Right lobe of liver (tissue), 6 donors: ENCODE measurements at regions not wholly inside any gene's neighbourhood (a gene's known extent, or its start where the extent isn't known, plus 50 kb on each side); places are given as distances from the start of the nearest gene placed in this dataset.

ENCODE experiments used
- ATAC-seq, 4 donors: fragments of 200-7000 bp; cut with Tn5 transposase; one replicate each; pipeline ENCODE4 v1.9.1; 2020; ENCODE audit warnings: mild to moderate bottlenecking in 4 of 4, moderate library complexity in 4 of 4
- DNase-seq, 3 donors: peaks; one replicate each; pipeline ENCODE4 v3.0.0-alpha.2; 2020
- H3K27ac ChIP-seq, 3 donors: fragments of 200-600 bp; one replicate each; pipeline ENCODE4 v1.8.0; 2022
- H3K27me3 ChIP-seq, 2 donors: fragments of 200-600 bp; one replicate each; pipeline ENCODE4 v1.8.0; 2022
- H3K36me3 ChIP-seq, 4 donors: fragments of 200-600 bp; sonication (generic) in 1 of 4; one replicate each; pipeline versions ENCODE4 v1.5.1 to v1.8.0; 2017 to 2022; ENCODE audit warnings: control low read depth in 1 of 4
- H3K4me1 ChIP-seq, 4 donors: fragments of 200-600 bp; sonication (generic) in 1 of 4; one replicate each; pipeline versions ENCODE4 v1.5.1 to v1.8.0; 2017 to 2022; ENCODE audit warnings: control low read depth in 1 of 4
- H3K4me3 ChIP-seq, 3 donors: fragments of 200-600 bp; one replicate each; pipeline ENCODE4 v1.8.0; 2022
- H3K9me3 ChIP-seq, 4 donors: fragments of 200-600 bp; sonication (generic) in 1 of 4; one replicate each; pipeline versions ENCODE4 v1.5.1 to v1.8.0; 2017 to 2022; ENCODE audit warnings: control low read depth in 1 of 4
- CTCF ChIP-seq, 4 donors: fragments of 200-600 bp in 3 of 4; fragments of 450-650 bp in 1 of 4; IDR thresholded peaks; one replicate each; pipeline versions ENCODE4 v1.5.1 to v1.8.0; 2016 to 2022; ENCODE audit warnings: antibody characterized with exemption in 4 of 4, mild to moderate bottlenecking in 2 of 4
- POLR2A ChIP-seq: fragments of 450-650 bp; IDR thresholded peaks from one replicate; pipeline ENCODE4 v1.6.1; 2017; ENCODE audit warnings: antibody characterized with exemption, mild to moderate bottlenecking
- WGBS: methylation state at CpG from one replicate; pipeline ENCODE4 v1.1.6; 2018; ENCODE audit warnings: low coverage, low lambda C conversion rate; ENCODE audit not compliant: insufficient coverage; ENCODE audit errors: missing lambda C conversion rate; 5-methylcytosine and 5-hydroxymethylcytosine counted together
- intact Hi-C, 2 donors: fragments of 100-400 bp; cut with DNase I; formaldehyde crosslinking; loops; one replicate each; pipeline versions ENCODE4 v1.11.2 to v1.14.1; 2022
- donor health status: DM: no; HTN: yes; CAD: no.
- donor health status: DM: no; HTN: no; CAD: no.
- donor health status: DM: no; HTN: no; CAD: no.
- donor health status: DM: no; HTN: yes; CAD: no.
- donor health status: DM: no; HTN: yes; CAD: no.

DNA sequence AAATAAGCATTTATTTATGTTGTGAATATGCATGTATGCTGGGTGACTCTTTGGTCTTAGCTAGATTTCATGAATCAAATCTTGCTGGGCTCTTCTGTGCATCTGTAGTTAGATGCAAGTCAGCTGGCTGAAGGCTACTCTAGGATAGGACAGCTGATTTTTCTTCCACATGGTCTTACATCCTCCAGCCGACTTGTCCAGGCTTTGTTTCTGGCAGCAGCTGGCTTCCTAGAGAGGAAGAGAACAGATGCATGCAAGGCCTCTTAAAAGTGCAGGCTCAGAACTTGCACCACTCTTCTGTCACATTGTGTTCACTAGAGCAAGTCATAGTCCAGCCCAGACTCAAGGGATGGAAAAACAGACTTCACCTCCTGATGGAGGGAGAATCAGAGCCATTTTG is 435.4 kb upstream of the STXBP6 start:
- Histone ChIP-seq H3K9me3 (no peaks in the 10 kb centered on the region), H3K36me3 (no peaks in the 10 kb centered on the region), H3K4me3 (no peak overlapping the region), H3K27me3 (no peaks in the 10 kb centered on the region), H3K27ac (no peak overlapping the region), H3K4me1 (no peaks in the 10 kb centered on the region)
- DNase-seq (no peak), ATAC-seq (no peak)
- 17% methylated on average over 1 of the region's 1 CpG for WGBS
- intact Hi-C loops, result no loop called here
- TF ChIP-seq POLR2A (no peak), CTCF (IDR thresholded peaks at IDR 0.05) (no peak)

DNA sequence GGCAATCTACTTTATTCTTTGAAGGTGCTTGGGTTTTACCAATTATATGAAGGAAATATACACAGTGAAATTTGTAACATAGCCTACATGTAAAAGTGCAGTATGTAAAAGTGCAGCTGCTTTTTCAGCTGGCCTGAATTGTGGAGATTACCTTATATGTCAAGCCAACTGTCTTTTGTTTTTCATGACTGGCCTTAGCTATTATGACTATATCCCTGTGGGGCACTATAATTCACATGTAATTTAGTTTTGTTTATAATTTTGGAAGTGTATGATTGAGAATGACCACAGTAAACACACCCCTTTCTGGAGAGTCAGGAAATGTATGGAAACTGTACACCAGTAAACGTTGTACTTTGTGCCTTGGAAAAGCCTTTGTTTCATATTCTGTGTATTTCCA is 435.0 kb upstream of the STXBP6 start:
- Histone ChIP-seq H3K9me3 (no peaks in the 10 kb centered on the region), H3K36me3 (no peaks in the 10 kb centered on the region), H3K27ac (no peak overlapping the region), H3K27me3 (no peaks in the 10 kb centered on the region), H3K4me1 (no peaks in the 10 kb centered on the region), H3K4me3 (no peak overlapping the region)
- intact Hi-C loops, result no loop called here
- no peak for ATAC-seq
- 37% methylated on average over 1 of the region's 1 CpG for WGBS
- DNase-seq, result no peak
- TF ChIP-seq POLR2A (no peak), CTCF (IDR thresholded peaks at IDR 0.05) (no peak)

GRCh38 chr14:25484235-25484634 is 434.3 kb upstream of the STXBP6 start:
- intact Hi-C loops, result no loop called here
- Histone ChIP-seq H3K4me3 (no peak overlapping the region), H3K27me3 (no peaks in the 10 kb centered on the region), H3K4me1 (no peaks in the 10 kb centered on the region), H3K27ac (no peak overlapping the region), H3K36me3 (no peaks in the 10 kb centered on the region), H3K9me3 (no peaks in the 10 kb centered on the region)
- DNase-seq, result no peak
- no peak for ATAC-seq
- TF ChIP-seq CTCF (IDR thresholded peaks at IDR 0.05), result no peak
- no peak for TF ChIP-seq POLR2A
- 38% methylated on average over 1 of the region's 1 CpG for WGBS

GRCh38 chr14:25477316-25478098 is 427.6 kb upstream of the STXBP6 start:
- Histone ChIP-seq H3K4me3 (no peak overlapping the region), H3K9me3 (no peaks in the 10 kb centered on the region), H3K36me3 (no peaks in the 10 kb centered on the region), H3K4me1 (peaks cover 0 to 7% (median 0%) of the 10 kb centered on the region in 4 donors), H3K27me3 (no peaks in the 10 kb centered on the region), H3K27ac (no peak overlapping the region)
- TF ChIP-seq POLR2A (no peak), CTCF (IDR thresholded peaks at IDR 0.05) (no peak)
- DNase-seq (no peak), ATAC-seq (no peak)
- intact Hi-C loops, result no loop called here
- 53% methylated on average over 2 of the region's 2 CpGs for WGBS
